Thymus (tissue), 11 donors: ENCODE measurements at regions not wholly inside any gene's neighbourhood (a gene's known extent, or its start where the extent isn't known, plus 50 kb on each side); places are given as distances from the start of the nearest gene placed in this dataset.
"Not testable (repeated sequence)": the region's sequence is repeated elsewhere in the genome, so short reads cannot be mapped to it uniquely, and the experiment has no call there.

Experiments
- DNase-seq, 9 donors: peaks; one replicate each; pipeline ENCODE4 v3.0.0-alpha.2; 2013; ENCODE audit warnings: low spot score in 9 of 9, low read depth in 6 of 9, missing footprints in 1 of 9
- H3K27ac ChIP-seq, 2 donors: one replicate each; pipeline ENCODE4 v1.5.1; 2013; ENCODE audit warnings: control low read depth in 1 of 2, low read depth in 1 of 2, low read length in 1 of 2, mild to moderate bottlenecking in 1 of 2, moderate library complexity in 1 of 2
- H3K27me3 ChIP-seq, 2 donors: one replicate each; pipeline ENCODE4 v1.5.1; 2013; ENCODE audit warnings: low read length in 1 of 2; ENCODE audit not compliant: control insufficient read depth in 2 of 2, insufficient read depth in 1 of 2
- H3K36me3 ChIP-seq, 2 donors: one replicate each; pipeline ENCODE4 v1.5.1; 2013; ENCODE audit warnings: low read length in 1 of 2, mild to moderate bottlenecking in 1 of 2, moderate library complexity in 1 of 2; ENCODE audit not compliant: control insufficient read depth in 2 of 2, insufficient read depth in 2 of 2
- H3K4me1 ChIP-seq, 2 donors: one replicate each; pipeline ENCODE4 v1.5.1; 2013; ENCODE audit warnings: low read length in 2 of 2; ENCODE audit not compliant: control insufficient read depth in 2 of 2, insufficient read depth in 2 of 2
- H3K4me3 ChIP-seq, 2 donors: one replicate each; pipeline ENCODE4 v1.5.1; 2013; ENCODE audit warnings: low read length in 2 of 2, control low read depth in 1 of 2, mild to moderate bottlenecking in 1 of 2
- H3K9me3 ChIP-seq, 2 donors: one replicate each; pipeline ENCODE4 v1.5.1; 2013; ENCODE audit warnings: low read length in 1 of 2, mild to moderate bottlenecking in 1 of 2; ENCODE audit not compliant: control insufficient read depth in 2 of 2, insufficient read depth in 1 of 2
- WGBS: extraction: QIAGEN DNeasy Blood & Tissue Kit; methylation state at CpG from one replicate; pipeline ENCODE4 v1.1.7; 2013; 5-methylcytosine and 5-hydroxymethylcytosine counted together
- donor health status: healthy.

- H3K27ac ChIP-seq, DNase-seq, H3K4me3 ChIP-seq, H3K27me3 ChIP-seq, H3K4me1 ChIP-seq, H3K36me3 ChIP-seq: not testable (repeated sequence)
- WGBS, result 96% methylated on average over 18 of the region's 18 CpGs
- H3K9me3 ChIP-seq, result peaks cover 0 to 23% of the 10 kb centered on the region in 2 donors
These were observed 543.5 kb upstream of the FAM98A start for GRCh38 chr2:34142531-34143008.

- not testable (repeated sequence) for H3K4me3 ChIP-seq, H3K36me3 ChIP-seq, H3K27ac ChIP-seq, H3K27me3 ChIP-seq, DNase-seq, H3K4me1 ChIP-seq
- 98% methylated on average over 24 of the region's 24 CpGs for WGBS
- peaks cover 0 to 11% of the 10 kb centered on the region in 2 donors for H3K9me3 ChIP-seq
These were observed 534.0 kb upstream of the FAM98A start for GRCh38 chr2:34133065-34133464.

- WGBS, result 93% methylated on average over 4 of the region's 4 CpGs
- no peaks in the 10 kb centered on the region for H3K36me3 ChIP-seq
- peaks cover 0 to 6% of the 10 kb centered on the region in 2 donors for H3K9me3 ChIP-seq
- no peak for DNase-seq
- H3K4me3 ChIP-seq, result no peak overlapping the region
- no peaks in the 10 kb centered on the region for H3K27me3 ChIP-seq
- H3K27ac ChIP-seq, result no peak overlapping the region
- no peaks in the 10 kb centered on the region for H3K4me1 ChIP-seq
These were observed 527.2 kb upstream of the FAM98A start for GRCh38 chr2:34126279-34126678.

GRCh38 chr2:34123996-34124785, 525.1 kb upstream of the FAM98A start:
- Histone ChIP-seq H3K27me3 (no peaks in the 10 kb centered on the region), H3K4me3 (no peak overlapping the region), H3K27ac (no peak overlapping the region), H3K4me1 (no peaks in the 10 kb centered on the region), H3K9me3 (no peaks in the 10 kb centered on the region), H3K36me3 (no peaks in the 10 kb centered on the region)
- no peak for DNase-seq
- 89% methylated on average over 7 of the region's 7 CpGs for WGBS

- Histone ChIP-seq H3K9me3 (no peaks in the 10 kb centered on the region), H3K27ac (no peak overlapping the region), H3K36me3 (no peaks in the 10 kb centered on the region), H3K4me1 (no peaks in the 10 kb centered on the region), H3K4me3 (no peak overlapping the region), H3K27me3 (no peaks in the 10 kb centered on the region)
- DNase-seq, result no peak
- WGBS, result 7% methylated on average over 3 of the region's 3 CpGs
These were observed 522.0 kb upstream of the FAM98A start for GRCh38 chr2:34121076-34121475.

DNA sequence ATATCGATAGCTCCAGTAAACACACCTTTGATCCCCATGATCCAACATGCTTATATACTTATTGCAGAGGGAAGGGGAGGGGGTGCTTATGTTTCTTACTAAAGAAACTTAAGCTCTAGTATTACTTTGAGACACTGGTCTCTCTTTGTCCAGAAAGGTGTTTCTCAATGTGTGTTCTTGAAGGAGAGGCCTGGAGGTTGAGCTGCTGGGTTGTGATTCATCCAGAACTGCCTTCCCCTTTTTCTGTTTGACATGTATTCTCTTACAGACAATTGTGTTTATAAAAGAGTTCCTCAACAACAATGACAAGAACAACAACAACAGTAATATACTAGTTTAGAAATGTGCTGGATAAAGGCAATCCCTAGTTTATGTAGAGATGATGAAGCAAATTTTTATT, 516.0 kb upstream of the FAM98A start:
- no peak for DNase-seq
- H3K9me3 ChIP-seq, result no peaks in the 10 kb centered on the region
- no peak overlapping the region for H3K27ac ChIP-seq
- no peak overlapping the region for H3K4me3 ChIP-seq
- no peaks in the 10 kb centered on the region for H3K27me3 ChIP-seq
- H3K36me3 ChIP-seq, result no peaks in the 10 kb centered on the region
- WGBS, result 97% methylated on average over 1 of the region's 1 CpG
- H3K4me1 ChIP-seq, result no peaks in the 10 kb centered on the region

DNA sequence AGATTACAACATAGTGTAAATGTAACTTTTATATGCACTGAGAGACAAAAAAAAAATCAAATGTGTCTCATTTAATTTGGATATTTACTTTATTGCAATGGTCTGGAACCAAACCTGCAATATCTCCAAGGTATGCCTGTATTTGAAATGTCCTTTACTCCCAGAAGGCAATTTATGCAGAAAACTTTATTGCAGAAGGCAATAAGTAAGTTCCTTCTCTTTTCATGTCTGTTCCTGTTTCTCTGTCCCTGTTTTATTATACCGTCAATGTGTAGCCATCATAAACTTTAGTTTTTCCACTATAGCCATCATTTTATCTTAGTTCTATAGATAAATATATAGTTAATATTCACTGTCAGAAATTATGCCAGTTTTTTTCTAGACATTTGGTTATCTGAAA, 513.1 kb upstream of the FAM98A start:
- no peak overlapping the region for H3K27ac ChIP-seq
- 44% methylated on average over 1 of the region's 1 CpG for WGBS
- no peak for DNase-seq
- H3K9me3 ChIP-seq, result no peaks in the 10 kb centered on the region
- no peak overlapping the region for H3K4me3 ChIP-seq
- no peaks in the 10 kb centered on the region for H3K4me1 ChIP-seq
- no peaks in the 10 kb centered on the region for H3K36me3 ChIP-seq
- H3K27me3 ChIP-seq, result no peaks in the 10 kb centered on the region

DNA sequence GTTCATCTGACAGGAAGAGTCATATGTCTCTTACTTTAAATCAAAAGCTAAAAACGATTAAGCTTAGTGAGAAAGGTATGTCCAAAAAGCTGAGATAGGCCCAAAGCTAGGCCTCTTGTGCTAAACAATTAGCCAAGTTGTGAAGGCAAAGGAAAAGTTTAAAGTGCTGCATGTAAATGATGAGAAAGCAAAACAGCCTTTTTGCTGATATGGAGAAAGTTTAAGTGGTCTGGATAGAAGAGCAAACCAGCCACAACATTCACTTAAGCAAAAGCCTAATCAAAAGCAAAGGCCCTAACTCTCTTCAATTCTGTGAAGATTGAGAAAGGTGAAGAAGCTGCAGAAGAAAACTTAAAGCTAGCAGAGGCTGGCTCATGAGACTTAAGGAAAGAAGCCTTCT, 511.3 kb upstream of the FAM98A start:
- 85% methylated on average over 1 of the region's 1 CpG for WGBS
- Histone ChIP-seq H3K27me3 (no peaks in the 10 kb centered on the region), H3K27ac (no peak overlapping the region), H3K4me1 (no peaks in the 10 kb centered on the region), H3K36me3 (no peaks in the 10 kb centered on the region), H3K4me3 (no peak overlapping the region), H3K9me3 (no peaks in the 10 kb centered on the region)
- no peak for DNase-seq

- Histone ChIP-seq H3K4me3 (no peak overlapping the region), H3K27me3 (no peaks in the 10 kb centered on the region), H3K27ac (no peak overlapping the region), H3K36me3 (no peaks in the 10 kb centered on the region), H3K9me3 (no peaks in the 10 kb centered on the region), H3K4me1 (no peaks in the 10 kb centered on the region)
- DNase-seq, result no peak
- WGBS, result 89% methylated on average over 1 of the region's 1 CpG
These were observed 508.7 kb upstream of the FAM98A start for GRCh38 chr2:34107811-34108210.
